Fibroblast of peridontal ligament (primary cell): ENCODE measurements at regions not wholly inside any gene's neighbourhood (a gene's known extent, or its start where the extent isn't known, plus 50 kb on each side); places are given as distances from the start of the nearest gene placed in this dataset.
"Not testable (repeated sequence)": the region's sequence is repeated elsewhere in the genome, so short reads cannot be mapped to it uniquely, and the experiment has no call there.

Source experiments
- DNase-seq: peaks from one replicate; pipeline ENCODE4 v3.0.0-alpha.2; 2010; ENCODE audit errors: extremely low read depth

GRCh38 chr2:185507719-185508118 lies 230.9 kb upstream of the FSIP2 start:
- DNase-seq = no peak

- no peak for DNase-seq
These were observed 228.5 kb upstream of the FSIP2 start for GRCh38 chr2:185510060-185510459.

GRCh38 chr2:185511925-185512324 lies 226.7 kb upstream of the FSIP2 start:
- DNase-seq = no peak

- no peak for DNase-seq
These were observed 216.1 kb upstream of the FSIP2 start for GRCh38 chr2:185522472-185522871.

- not testable (repeated sequence) for DNase-seq
These were observed 214.4 kb upstream of the FSIP2 start for GRCh38 chr2:185524242-185524641.

- no peak for DNase-seq
These were observed 212.4 kb upstream of the FSIP2 start for GRCh38 chr2:185526161-185526560.

GRCh38 chr2:185531721-185532120 lies 206.9 kb upstream of the FSIP2 start:
- no peak for DNase-seq

GRCh38 chr2:185537689-185538088 lies 200.9 kb upstream of the FSIP2 start:
- DNase-seq = no peak

- no peak for DNase-seq
These were observed 171.4 kb upstream of the FSIP2 start for GRCh38 chr2:185567196-185567595.

GRCh38 chr2:185567940-185568339 lies 170.7 kb upstream of the FSIP2 start:
- DNase-seq = no peak

- no peak for DNase-seq
These were observed 160.3 kb upstream of the FSIP2 start for GRCh38 chr2:185578322-185578721.

GRCh38 chr2:185583058-185583816 lies 155.4 kb upstream of the FSIP2 start:
- DNase-seq = peak; percentile 1

- DNase-seq = not testable (repeated sequence)
These were observed 153.4 kb upstream of the FSIP2 start for GRCh38 chr2:185585165-185585564.

- DNase-seq = not testable (repeated sequence)
These were observed 147.3 kb upstream of the FSIP2 start for GRCh38 chr2:185591276-185591675.

- no peak for DNase-seq
These were observed 130.7 kb upstream of the FSIP2 start for GRCh38 chr2:185607945-185608344.

GRCh38 chr2:185608799-185609198 lies 129.8 kb upstream of the FSIP2 start:
- no peak for DNase-seq

- no peak for DNase-seq
These were observed 128.3 kb upstream of the FSIP2 start for GRCh38 chr2:185610301-185610700.

- no peak for DNase-seq
These were observed 120.0 kb upstream of the FSIP2 start for GRCh38 chr2:185618625-185619024.

GRCh38 chr2:185625604-185626003 lies 113.0 kb upstream of the FSIP2 start:
- DNase-seq = no peak

GRCh38 chr2:185628985-185629384 lies 109.6 kb upstream of the FSIP2 start:
- DNase-seq = no peak

- no peak for DNase-seq
These were observed 105.0 kb upstream of the FSIP2 start for GRCh38 chr2:185633621-185634020.

GRCh38 chr2:185638771-185639170 lies 99.8 kb upstream of the FSIP2 start:
- DNase-seq = no peak

GRCh38 chr2:185640588-185640987 lies 98.0 kb upstream of the FSIP2 start:
- no peak for DNase-seq

GRCh38 chr2:185643434-185643833 lies 95.2 kb upstream of the FSIP2 start:
- no peak for DNase-seq
